Transverse colon (tissue), 4 donors: ENCODE measurements at regions not wholly inside any gene's neighbourhood (a gene's known extent, or its start where the extent isn't known, plus 50 kb on each side); places are given as distances from the start of the nearest gene placed in this dataset.

Experiments used
- DNase-seq: peaks from one replicate; pipeline ENCODE4 v3.0.0-alpha.2; 2019
- H3K27ac ChIP-seq, 4 donors: fragments of 200-600 bp; sonication (generic); 2 replicates each; pipeline ENCODE4 v1.5.1; 2016 to 2018; ENCODE audit warnings: inconsistent platforms in 4 of 4
- H3K27me3 ChIP-seq: fragments of 200-600 bp; sonication (generic); 2 replicates; pipeline ENCODE4 v1.5.1; 2017; ENCODE audit warnings: inconsistent platforms
- H3K36me3 ChIP-seq, 4 donors: fragments of 200-600 bp; sonication (generic); 2 replicates each; pipeline ENCODE4 v1.5.1; 2017 to 2019; ENCODE audit warnings: inconsistent platforms in 4 of 4
- H3K4me1 ChIP-seq, 4 donors: fragments of 200-600 bp; sonication (generic); 2 replicates each; pipeline ENCODE4 v1.5.1; 2017 to 2020; ENCODE audit warnings: inconsistent platforms in 4 of 4
- H3K4me3 ChIP-seq, 4 donors: fragments of 200-600 bp; sonication (generic); 1 replicate in 1 of 4; 2 replicates in 3 of 4; pipeline versions ENCODE4 v1.5.1 to v1.6.1; 2017 to 2019; ENCODE audit warnings: inconsistent platforms in 4 of 4
- H3K9me3 ChIP-seq, 2 donors: fragments of 200-600 bp; sonication (generic); 2 replicates each; pipeline ENCODE4 v1.5.1; 2017 to 2019; ENCODE audit warnings: inconsistent platforms in 2 of 2
- CTCF ChIP-seq, 5 experiments: fragments of 200-600 bp in 3 of 5; fragments of 450-650 bp in 2 of 5; sonication (generic) in 3 of 5; IDR thresholded peaks; 1 replicate in 2 of 5; 2 replicates in 3 of 5; pipeline ENCODE4 v1.5.1; 2016 to 2017; ENCODE audit warnings: antibody characterized with exemption in 5 of 5, inconsistent platforms in 3 of 5, mild to moderate bottlenecking in 2 of 5, moderate library complexity in 1 of 5
- EP300 ChIP-seq: sonication (generic); formaldehyde crosslinking; IDR thresholded peaks from one replicate; pipeline ENCODE4 v1.6.1; 2017; ENCODE audit warnings: antibody characterized with exemption, low read depth
- POLR2A ChIP-seq: fragments of 450-650 bp; IDR thresholded peaks from one replicate; pipeline ENCODE4 v1.6.1; 2016; ENCODE audit warnings: antibody characterized with exemption, mild to moderate bottlenecking, moderate library complexity
- POLR2AphosphoS5 ChIP-seq, 3 donors: sonication (generic); formaldehyde crosslinking; IDR thresholded peaks; one replicate each; pipeline ENCODE4 v1.6.1; 2016; ENCODE audit warnings: antibody characterized with exemption in 3 of 3
- WGBS, 2 donors: methylation state at CpG; one replicate each; pipeline ENCODE4 v1.1.5; 2018; ENCODE audit warnings: low coverage in 1 of 2; 5-methylcytosine and 5-hydroxymethylcytosine counted together
- in situ Hi-C, 4 donors: fragments of 200-750 bp; cut with MboI; loops; one replicate each; pipeline versions ENCODE4 v1.15.0 to v1.15.1; 2017; ENCODE audit warnings: low sequenced_read_pairs in 3 of 4, low pct_ligation_motif_present in 1 of 4, low pct_unique_long_range_greater_than_20kb in 1 of 4
- intact Hi-C: fragments of 100-400 bp; cut with DNase I; formaldehyde crosslinking; loops from one replicate; pipeline ENCODE4 v1.15.1; 2023; ENCODE audit warnings: low total_unique reads

GRCh38 chr14:89619596-89619995 lies 202.6 kb upstream of the FOXN3 start:
- no peaks in the 10 kb centered on the region for H3K27me3 ChIP-seq
- DNase-seq: no peak
- H3K9me3 ChIP-seq: no peaks in the 10 kb centered on the region
- TF ChIP-seq POLR2A: no peak
- intact Hi-C loops: loop anchor here (10.0 kb wide), 1 partner anchor 205 kb away; the partner anchor contains the start of gene FOXN3
- H3K4me1 ChIP-seq: peaks cover 0 to 39% (median 12%) of the 10 kb centered on the region in 4 donors
- H3K36me3 ChIP-seq: no peaks in the 10 kb centered on the region
- in situ Hi-C loops: loop anchor here in 1 of 4 donors (25.0 kb wide), 1 partner anchor 293 kb away; no protein-coding TSS in a partner anchor
- H3K4me3 ChIP-seq: peak overlapping the region in 3 of 4 donors; percentile 73 to 93 (median 82)
- H3K27ac ChIP-seq: peak overlapping the region; percentile 77 to 88 (median 85)
- 77 to 79% methylated on average over 4 of the region's 4 CpGs for WGBS, 2 donors

- H3K4me1 ChIP-seq: peaks cover 0 to 41% (median 12%) of the 10 kb centered on the region in 4 donors
- H3K27ac ChIP-seq: peak overlapping the region; percentile 77 to 88 (median 85)
- peak overlapping the region; percentile 70 to 93 (median 78) for H3K4me3 ChIP-seq
- intact Hi-C loops: loop anchor here (10.0 kb wide), 1 partner anchor 204 kb away; the partner anchor contains the start of gene FOXN3
- in situ Hi-C loops: loop anchor here in 1 of 4 donors (25.0 kb wide), 1 partner anchor 293 kb away; no protein-coding TSS in a partner anchor
- TF ChIP-seq POLR2A (no peak), POLR2AphosphoS5 (IDR thresholded peaks at IDR 0.05) (peak in 1 of 3 donors; percentile 6), EP300 (no peak)
- no peaks in the 10 kb centered on the region for H3K9me3 ChIP-seq
- 1 to 2% methylated on average over 11 to 33 of the region's 66 CpGs for WGBS, 2 donors
- no peaks in the 10 kb centered on the region for H3K36me3 ChIP-seq
- no peaks in the 10 kb centered on the region for H3K27me3 ChIP-seq
- peak; percentile 76 for DNase-seq
These were observed 201.9 kb upstream of the FOXN3 start for GRCh38 chr14:89618811-89619551.

GRCh38 chr14:89618330-89618708 lies 201.3 kb upstream of the FOXN3 start:
- intact Hi-C loops (loop anchor here (10.0 kb wide), 1 partner anchor 204 kb away; the partner anchor contains the start of gene FOXN3), in situ Hi-C loops (loop anchor here in 1 of 4 donors (25.0 kb wide), 1 partner anchor 294 kb away; no protein-coding TSS in a partner anchor)
- Histone ChIP-seq H3K4me3 (peak overlapping the region; percentile 70 to 93 (median 78)), H3K4me1 (peaks cover 0 to 41% (median 12%) of the 10 kb centered on the region in 4 donors), H3K36me3 (no peaks in the 10 kb centered on the region), H3K27me3 (no peaks in the 10 kb centered on the region), H3K27ac (peak overlapping the region; percentile 77 to 88 (median 85)), H3K9me3 (no peaks in the 10 kb centered on the region)
- TF ChIP-seq EP300: no peak
- TF ChIP-seq POLR2AphosphoS5 (IDR thresholded peaks at IDR 0.05): no peak
- no peak for TF ChIP-seq CTCF (IDR thresholded peaks at IDR 0.05)
- TF ChIP-seq POLR2A: no peak
- peak; percentile 21 for DNase-seq
- WGBS, 2 donors: 0 to 1% methylated on average over 6 of the region's 6 CpGs

- WGBS, 2 donors: 1 to 2% methylated on average over 15 to 20 of the region's 20 CpGs
- peak; percentile 59 for DNase-seq
- TF ChIP-seq EP300 (no peak), POLR2AphosphoS5 (IDR thresholded peaks at IDR 0.05) (peak in 2 of 3 donors; percentile 37 to 42), POLR2A (peak; percentile 29)
- in situ Hi-C loops (loop anchor here in 1 of 4 donors (25.0 kb wide), 1 partner anchor 295 kb away; no protein-coding TSS in a partner anchor), intact Hi-C loops (loop anchor here (10.0 kb wide), 1 partner anchor 203 kb away; the partner anchor contains the start of gene FOXN3)
- H3K27me3 ChIP-seq: no peaks in the 10 kb centered on the region
- H3K4me3 ChIP-seq: peak overlapping the region; percentile 70 to 93 (median 78)
- H3K4me1 ChIP-seq: peaks cover 0 to 41% (median 12%) of the 10 kb centered on the region in 4 donors
- H3K9me3 ChIP-seq: no peaks in the 10 kb centered on the region
- H3K27ac ChIP-seq: peak overlapping the region; percentile 77 to 88 (median 85)
- no peaks in the 10 kb centered on the region for H3K36me3 ChIP-seq
These were observed 200.7 kb upstream of the FOXN3 start for GRCh38 chr14:89617481-89618329.

- in situ Hi-C loops: loop anchor here in 1 of 4 donors (25.0 kb wide), 1 partner anchor 295 kb away; no protein-coding TSS in a partner anchor
- DNase-seq: no peak
- Histone ChIP-seq H3K4me3 (peak overlapping the region in 2 of 4 donors; percentile 73 to 82), H3K36me3 (no peaks in the 10 kb centered on the region), H3K4me1 (peaks cover 0 to 41% (median 12%) of the 10 kb centered on the region in 4 donors), H3K27me3 (no peaks in the 10 kb centered on the region), H3K9me3 (no peaks in the 10 kb centered on the region), H3K27ac (peak overlapping the region; percentile 77 to 88 (median 85))
- WGBS, 2 donors: 37 to 51% methylated on average over 5 of the region's 5 CpGs
- TF ChIP-seq EP300: no peak
- TF ChIP-seq CTCF (IDR thresholded peaks at IDR 0.05): no peak
- TF ChIP-seq POLR2A: no peak
- no peak for TF ChIP-seq POLR2AphosphoS5 (IDR thresholded peaks at IDR 0.05)
- intact Hi-C loops: loop anchor here (10.0 kb wide), 1 partner anchor 202 kb away; the partner anchor contains the start of gene FOXN3
These were observed 199.9 kb upstream of the FOXN3 start for GRCh38 chr14:89616852-89617341.
